IMR-90 (cell line): ENCODE measurements at regions not wholly inside any gene's neighbourhood (a gene's known extent, or its start where the extent isn't known, plus 50 kb on each side); places are given as distances from the start of the nearest gene placed in this dataset.

Experiments
- ATAC-seq: fragments of 200-7000 bp; cut with Tn5 transposase; 2 replicates; pipeline ENCODE4 v1.9.1; 2020; ENCODE audit warnings: low read depth, mild to moderate bottlenecking, moderate library complexity
- BruUV-seq: library from RNA; stranded (reverse); fragments of 400-500 nt; replicated peaks from 2 replicates; lab custom pipeline; 2021; lab: Mats Ljungman, UMichigan
- CTCF ChIA-PET: fragments of 300-600 bp; formaldehyde crosslinking; extraction: SDS; loops from one replicate; lab custom pipeline; 2021; ENCODE audit warnings: antibody characterized with exemption; lab: Yijun Ruan, JAX
- POLR2A ChIA-PET: fragments of 300-600 bp; sonication (Branson Sonifier 250); formaldehyde crosslinking; loops from one replicate; lab custom pipeline; 2022; ENCODE audit warnings: antibody characterized with exemption; ENCODE audit not compliant: unreplicated experiment; lab: Charles Lee
- DNase-seq: peaks from one replicate; pipeline ENCODE4 v3.0.0; 2013
- H2AFZ ChIP-seq: replicated peaks from 2 replicates; pipeline ENCODE3; 2013; ENCODE audit warnings: low read length, mild to moderate bottlenecking; ENCODE audit not compliant: poor library complexity
- H2AK5ac ChIP-seq: 2 replicates; pipeline ENCODE4 v1.6.1; 2013; ENCODE audit warnings: low read depth, low read length, inconsistent platforms
- H2AK9ac ChIP-seq: replicated peaks from 2 replicates; pipeline ENCODE3; 2013; ENCODE audit warnings: mild to moderate bottlenecking, low read depth, low read length, moderate library complexity; ENCODE audit not compliant: poor library complexity
- H2BK120ac ChIP-seq: 2 replicates; pipeline ENCODE4 v1.6.1; 2013; ENCODE audit warnings: low read depth, low read length, inconsistent platforms
- H2BK15ac ChIP-seq: 3 replicates; pipeline ENCODE4 v1.6.1; 2013; ENCODE audit warnings: low read depth, low read length, inconsistent platforms
- H2BK20ac ChIP-seq: 2 replicates; pipeline ENCODE4 v1.6.1; 2013; ENCODE audit warnings: low read depth, mild to moderate bottlenecking, inconsistent platforms, low read length, moderate library complexity
- H2BK5ac ChIP-seq: 2 replicates; pipeline ENCODE4 v1.6.1; 2013; ENCODE audit warnings: mild to moderate bottlenecking, low read depth, low read length, inconsistent platforms; ENCODE audit not compliant: poor library complexity, severe bottlenecking
- H3K14ac ChIP-seq: replicated peaks from 2 replicates; pipeline ENCODE4 v1.6.1; 2013; ENCODE audit warnings: low read depth, low read length, inconsistent platforms
- H3K18ac ChIP-seq: 2 replicates; pipeline ENCODE4 v1.6.1; 2013; ENCODE audit warnings: low read depth, low read length, control low read depth
- H3K23ac ChIP-seq: 2 replicates; pipeline ENCODE4 v1.6.1; 2013; ENCODE audit warnings: low read depth, low read length, inconsistent platforms
- H3K27ac ChIP-seq: 2 replicates; pipeline ENCODE4 v1.5.1; 2013; ENCODE audit warnings: mild to moderate bottlenecking, control low read depth, low read length; ENCODE audit not compliant: insufficient read depth
- H3K27me3 ChIP-seq: 2 replicates; pipeline ENCODE4 v1.6.1; 2013; ENCODE audit warnings: low read length; ENCODE audit not compliant: control insufficient read depth, insufficient read depth
- H3K36me3 ChIP-seq: 2 replicates; pipeline ENCODE4 v1.6.1; 2013; ENCODE audit warnings: low read length, mixed read lengths; ENCODE audit not compliant: control insufficient read depth, insufficient read depth
- H3K4ac ChIP-seq: 2 replicates; pipeline ENCODE4 v1.6.1; 2013; ENCODE audit warnings: low read depth, low read length, inconsistent platforms
- H3K4me1 ChIP-seq: 2 replicates; pipeline ENCODE4 v1.6.1; 2013; ENCODE audit warnings: low read length, mixed read lengths; ENCODE audit not compliant: control insufficient read depth, insufficient read depth
- H3K4me2 ChIP-seq: 2 replicates; pipeline ENCODE4 v1.6.1; 2013; ENCODE audit warnings: low read depth, mild to moderate bottlenecking, control low read depth, low read length, moderate library complexity
- H3K4me3 ChIP-seq: 2 replicates; pipeline ENCODE4 v1.5.1; 2013; ENCODE audit warnings: low read depth, mild to moderate bottlenecking, control low read depth, low read length, moderate library complexity; ENCODE audit not compliant: insufficient read depth
- H3K56ac ChIP-seq: 2 replicates; pipeline ENCODE4 v1.6.1; 2013; ENCODE audit warnings: low read length, inconsistent platforms; ENCODE audit not compliant: insufficient read depth; ENCODE audit errors: extremely low read depth
- H3K79me1 ChIP-seq, 2 experiments: 2 replicates each; pipeline ENCODE4 v1.6.1; 2013; ENCODE audit warnings: low read length in 2 of 2, inconsistent platforms in 1 of 2, low read depth in 1 of 2
- H3K9ac ChIP-seq: 2 replicates; pipeline ENCODE4 v1.6.1; 2013; ENCODE audit warnings: low read depth, low read length, control low read depth
- H3K9me1 ChIP-seq: 2 replicates; pipeline ENCODE4 v1.6.1; 2013; ENCODE audit warnings: low read length, inconsistent platforms; ENCODE audit not compliant: insufficient read depth
- H3K9me3 ChIP-seq: 2 replicates; pipeline ENCODE4 v1.6.1; 2013; ENCODE audit warnings: low read length; ENCODE audit not compliant: control insufficient read depth, insufficient read depth
- H4K20me1 ChIP-seq: 2 replicates; pipeline ENCODE4 v1.6.1; 2013; ENCODE audit warnings: low read length, inconsistent platforms; ENCODE audit not compliant: insufficient read depth
- H4K5ac ChIP-seq: 2 replicates; pipeline ENCODE4 v1.6.1; 2013; ENCODE audit warnings: mild to moderate bottlenecking, low read depth, low read length, control low read depth
- H4K8ac ChIP-seq, 2 experiments: 2 replicates each; pipeline ENCODE4 v1.6.1; 2013; ENCODE audit warnings: low read depth in 2 of 2, low read length in 2 of 2, control low read depth in 1 of 2, inconsistent platforms in 1 of 2
- H4K91ac ChIP-seq: 2 replicates; pipeline ENCODE4 v1.6.1; 2013; ENCODE audit warnings: low read depth, low read length, inconsistent platforms; ENCODE audit not compliant: insufficient read depth
- MAFK ChIP-seq: IDR thresholded peaks from 2 replicates; pipeline ENCODE4 v1.6.1; 2012; ENCODE audit warnings: low read depth, low read length, improper control_type of control experiment
- POLR2A ChIP-seq: IDR thresholded peaks from 2 replicates; pipeline ENCODE4 v1.6.1; 2012; ENCODE audit warnings: mild to moderate bottlenecking, low read depth, low read length
- WGBS, 2 experiments: methylation state at CpG; one replicate each; pipeline versions ENCODE4 v1.1.5 to v1.1.7; 2013; ENCODE audit warnings: missing lambda C conversion rate in 2 of 2; ENCODE audit not compliant: insufficient read length in 1 of 2; ENCODE audit errors: extremely low coverage in 2 of 2; 5-methylcytosine and 5-hydroxymethylcytosine counted together
- dilution Hi-C: fragments of 300-500 bp; cut with HindIII; formaldehyde crosslinking; loops from one replicate; pipeline ENCODE4 v1.14.3; 2018; ENCODE audit warnings: low sequenced_read_pairs; ENCODE audit not compliant: unreplicated experiment
- in situ Hi-C: fragments of 300-500 bp; cut with MboI; formaldehyde crosslinking; loops from 3 replicates; pipeline ENCODE4 v1.14.3; 2019; ENCODE audit warnings: low sequenced_read_pairs, inconsistent platforms, mixed read lengths
- intact Hi-C: fragments of 100-400 bp; cut with micrococcal nuclease; formaldehyde crosslinking; loops from 2 replicates; pipeline ENCODE4 v1.10.0; 2022

DNA sequence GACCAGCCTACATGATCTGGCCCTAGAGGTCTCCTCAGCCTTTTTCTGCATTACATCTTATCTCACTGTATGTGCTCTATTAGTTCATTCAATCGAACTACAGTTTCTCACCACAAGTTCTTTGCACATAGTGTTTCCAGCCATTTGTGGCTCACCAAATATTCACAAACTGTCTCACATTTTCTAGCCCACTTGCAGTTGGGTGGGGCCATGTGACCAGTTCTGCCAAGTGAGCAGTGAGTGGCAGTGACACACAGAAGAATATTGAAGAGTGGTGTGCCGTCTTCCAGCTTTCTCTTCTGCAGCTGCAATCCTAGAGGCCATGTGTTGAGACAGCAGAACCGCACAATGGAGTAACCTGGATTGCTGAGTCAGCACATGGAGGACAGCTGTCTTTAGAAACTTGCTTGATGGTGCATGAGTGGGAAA lies 103.2 kb upstream of the ZNF644 start:
- in situ Hi-C loops (no loop called here), intact Hi-C loops (no loop called here), dilution Hi-C loops (no loop called here)
- Histone ChIP-seq H2BK120ac (no peak overlapping the region), H4K8ac (no peak overlapping the region), H3K18ac (no peak overlapping the region), H3K27ac (no peak overlapping the region), H4K20me1 (no peaks in the 10 kb centered on the region), H3K4me3 (no peak overlapping the region), H3K4me1 (peaks cover 4% of the 10 kb centered on the region; the same call in 1 of the 2 replicates), H2BK15ac (no peak overlapping the region), H3K9me1 (no peaks in the 10 kb centered on the region), H2BK20ac (no peak overlapping the region), H3K56ac (no peak overlapping the region), H2BK5ac (no peak overlapping the region), H3K23ac (no peak overlapping the region), H3K4ac (no peak overlapping the region), H3K36me3 (no peaks in the 10 kb centered on the region), H2AK5ac (no peak overlapping the region), H3K27me3 (no peaks in the 10 kb centered on the region), H3K14ac (no peak overlapping the region), H3K9me3 (no peaks in the 10 kb centered on the region), H3K4me2 (no peak overlapping the region), H2AK9ac (no peak overlapping the region), H4K5ac (no peak overlapping the region), H4K91ac (no peak overlapping the region), H3K79me1 (no peaks in the 10 kb centered on the region), H2AFZ (no peak overlapping the region), H3K9ac (no peak overlapping the region)
- BruUV-seq: no TSS peak
- WGBS, 2 experiments: no CpG with 5 or more reads among the region's 3 CpGs
- DNase-seq (no peak), ATAC-seq (no peak)
- ChIA-PET POLR2A (no interaction called here), CTCF (no interaction called here)
- peak; percentile 98 for TF ChIP-seq MAFK
- no peak for TF ChIP-seq POLR2A
